GM19351 (cell line): ENCODE measurements at regions not wholly inside any gene's neighbourhood (a gene's known extent, or its start where the extent isn't known, plus 50 kb on each side); places are given as distances from the start of the nearest gene placed in this dataset.

ENCODE experiments used
- ATAC-seq: cut with Tn5 transposase; IDR thresholded peaks from one replicate; pipeline ENCODE4 v1.9.1; 2021; ENCODE audit warnings: mild to moderate bottlenecking, moderate library complexity; ENCODE audit not compliant: unreplicated experiment

GRCh38 chr13:107778094-107778493 is 437.2 kb downstream of the LIG4 start:
- ATAC-seq = no peak

GRCh38 chr13:107770541-107770940 is 444.8 kb downstream of the LIG4 start:
- no peak for ATAC-seq

GRCh38 chr13:107767119-107767518 is 448.2 kb downstream of the LIG4 start:
- ATAC-seq = no peak

GRCh38 chr13:107765724-107766401 is 449.5 kb downstream of the LIG4 start:
- no peak for ATAC-seq

GRCh38 chr13:107764046-107764445 is 451.3 kb downstream of the LIG4 start:
- no peak for ATAC-seq

- no peak for ATAC-seq
These were observed 461.6 kb downstream of the LIG4 start for GRCh38 chr13:107753748-107754147.

- no peak for ATAC-seq
These were observed 462.0 kb downstream of the LIG4 start for GRCh38 chr13:107753291-107753690.

- ATAC-seq = no peak
These were observed 471.4 kb downstream of the LIG4 start for GRCh38 chr13:107743983-107744382.

GRCh38 chr13:107743526-107743925 is 471.8 kb downstream of the LIG4 start:
- ATAC-seq = no peak

GRCh38 chr13:107743100-107743499 is 472.2 kb downstream of the LIG4 start:
- no peak for ATAC-seq

- ATAC-seq = no peak
These were observed 472.8 kb downstream of the LIG4 start for GRCh38 chr13:107742544-107742943.

GRCh38 chr13:107738004-107738403 is 477.3 kb downstream of the LIG4 start:
- no peak for ATAC-seq

- no peak for ATAC-seq
These were observed 478.6 kb downstream of the LIG4 start for GRCh38 chr13:107736731-107737130.

- no peak for ATAC-seq
These were observed 479.2 kb downstream of the LIG4 start for GRCh38 chr13:107736170-107736569.

GRCh38 chr13:107734891-107735625 is 480.3 kb downstream of the LIG4 start:
- no peak for ATAC-seq

- no peak for ATAC-seq
These were observed 482.1 kb downstream of the LIG4 start for GRCh38 chr13:107733276-107733675.

- ATAC-seq = no peak
These were observed 484.5 kb downstream of the LIG4 start for GRCh38 chr13:107730813-107731212.

- ATAC-seq = no peak
These were observed 494.0 kb downstream of the LIG4 start for GRCh38 chr13:107721125-107721869.

- no peak for ATAC-seq
These were observed 498.6 kb downstream of the LIG4 start for GRCh38 chr13:107716741-107717140.

GRCh38 chr13:107716241-107716640 is 499.1 kb downstream of the LIG4 start:
- no peak for ATAC-seq

GRCh38 chr13:107715496-107715895 is 499.8 kb downstream of the LIG4 start:
- ATAC-seq = no peak

GRCh38 chr13:107713314-107713713 is 502.0 kb downstream of the LIG4 start:
- ATAC-seq = no peak
